ENCODE measurements at regions not wholly inside any gene's neighbourhood (a gene's known extent, or its start where the extent isn't known, plus 50 kb on each side); places are given as distances from the start of the nearest gene placed in this dataset.

- no peak for TF ChIP-seq CTCF (IDR thresholded peaks at IDR 0.05; ENCODE audit: low read depth, low read length)
- Histone ChIP-seq H3K27me3 (no peaks in the 10 kb centered on the region), H3K4me1 (no peaks in the 10 kb centered on the region), H3K9me3 (no peaks in the 10 kb centered on the region; the same call in 1 of the 2 replicates), H3K4me3 (ENCODE audit: low read depth, low read length) (no peak overlapping the region), H3K36me3 (no peaks in the 10 kb centered on the region)
- DNase-seq = no peak
Observed at GRCh38 chr16:62585041-62585545, 548.9 kb upstream of the CDH8 start.

GRCh38 chr16:62583414-62583813 is 547.2 kb upstream of the CDH8 start:
- DNase-seq = no peak
- TF ChIP-seq CTCF (IDR thresholded peaks at IDR 0.05; ENCODE audit: low read depth, low read length) = no peak
- no peaks in the 10 kb centered on the region for H3K36me3 ChIP-seq
- H3K4me1 ChIP-seq = no peaks in the 10 kb centered on the region
- H3K9me3 ChIP-seq = no peaks in the 10 kb centered on the region; the same call in 1 of the 2 replicates
- H3K27me3 ChIP-seq = no peaks in the 10 kb centered on the region
- H3K4me3 ChIP-seq (ENCODE audit: low read depth, low read length) = no peak overlapping the region

GRCh38 chr16:62573466-62573865 is 537.2 kb upstream of the CDH8 start:
- no peak for TF ChIP-seq CTCF (IDR thresholded peaks at IDR 0.05; ENCODE audit: low read depth, low read length)
- no peaks in the 10 kb centered on the region for H3K36me3 ChIP-seq
- DNase-seq = no peak
- no peaks in the 10 kb centered on the region for H3K4me1 ChIP-seq
- H3K27me3 ChIP-seq = no peaks in the 10 kb centered on the region
- H3K4me3 ChIP-seq (ENCODE audit: low read depth, low read length) = no peak overlapping the region
- no peaks in the 10 kb centered on the region for H3K9me3 ChIP-seq

GRCh38 chr16:62568926-62569325 is 532.7 kb upstream of the CDH8 start:
- H3K36me3 ChIP-seq = no peaks in the 10 kb centered on the region
- H3K9me3 ChIP-seq = no peaks in the 10 kb centered on the region
- TF ChIP-seq CTCF (IDR thresholded peaks at IDR 0.05; ENCODE audit: low read depth, low read length) = no peak
- no peaks in the 10 kb centered on the region for H3K27me3 ChIP-seq
- H3K4me3 ChIP-seq (ENCODE audit: low read depth, low read length) = no peak overlapping the region
- no peaks in the 10 kb centered on the region for H3K4me1 ChIP-seq
- no peak for DNase-seq

GRCh38 chr16:62565706-62566105 is 529.5 kb upstream of the CDH8 start:
- Histone ChIP-seq H3K9me3 (no peaks in the 10 kb centered on the region), H3K36me3 (no peaks in the 10 kb centered on the region), H3K4me1 (no peaks in the 10 kb centered on the region), H3K27me3 (no peaks in the 10 kb centered on the region), H3K4me3 (ENCODE audit: low read depth, low read length) (no peak overlapping the region)
- DNase-seq = no peak
- TF ChIP-seq CTCF (IDR thresholded peaks at IDR 0.05; ENCODE audit: low read depth, low read length) = no peak

- Histone ChIP-seq H3K4me1 (no peaks in the 10 kb centered on the region), H3K27me3 (no peaks in the 10 kb centered on the region), H3K9me3 (no peaks in the 10 kb centered on the region), H3K4me3 (ENCODE audit: low read depth, low read length) (no peak overlapping the region), H3K36me3 (no peaks in the 10 kb centered on the region)
- TF ChIP-seq CTCF (IDR thresholded peaks at IDR 0.05; ENCODE audit: low read depth, low read length) = no peak
- DNase-seq = no peak
Observed at GRCh38 chr16:62564291-62564690, 528.1 kb upstream of the CDH8 start.
